Hematopoietic multipotent progenitor cell treated with erythropoietin and hydrocortisone succinate and interleukin-3 and kit ligand, for 8 days (in vitro differentiated cells): ENCODE measurements at regions not wholly inside any gene's neighbourhood (a gene's known extent, or its start where the extent isn't known, plus 50 kb on each side); places are given as distances from the start of the nearest gene placed in this dataset.
"Not testable (repeated sequence)": the region's sequence is repeated elsewhere in the genome, so short reads cannot be mapped to it uniquely, and the experiment has no call there.

Source experiments
- DNase-seq: peaks from one replicate; pipeline ENCODE4 v3.0.0-alpha.2; 2015

- no peak for DNase-seq
These were observed 57.3 kb upstream of the PRSS12 start for GRCh38 chr4:118410138-118410537.

- DNase-seq, result no peak
These were observed 64.5 kb upstream of the PRSS12 start for GRCh38 chr4:118417325-118417724.

GRCh38 chr4:118417800-118418199, 65.0 kb upstream of the PRSS12 start:
- DNase-seq, result not testable (repeated sequence)

DNA sequence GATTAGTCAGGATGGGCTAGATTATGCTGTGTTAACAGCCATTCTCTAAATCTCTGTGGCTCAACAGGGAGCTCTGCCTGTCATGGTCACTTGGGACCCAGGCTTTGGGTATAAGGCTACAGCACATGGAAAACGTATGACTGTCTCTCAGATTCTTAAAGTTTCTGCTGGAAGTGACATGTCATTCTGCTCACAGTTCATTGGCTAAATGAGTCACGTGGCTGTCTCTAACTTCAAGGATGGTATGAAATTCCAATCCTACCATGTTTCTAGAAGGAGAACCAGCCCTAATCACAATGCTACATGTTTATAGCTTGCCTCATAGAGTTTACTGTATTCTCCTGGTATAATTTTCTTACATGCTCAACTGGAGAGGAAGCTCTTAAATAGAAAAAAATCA, 65.6 kb upstream of the PRSS12 start:
- DNase-seq, result not testable (repeated sequence)

GRCh38 chr4:118419626-118420025, 66.8 kb upstream of the PRSS12 start:
- DNase-seq, result not testable (repeated sequence)

DNA sequence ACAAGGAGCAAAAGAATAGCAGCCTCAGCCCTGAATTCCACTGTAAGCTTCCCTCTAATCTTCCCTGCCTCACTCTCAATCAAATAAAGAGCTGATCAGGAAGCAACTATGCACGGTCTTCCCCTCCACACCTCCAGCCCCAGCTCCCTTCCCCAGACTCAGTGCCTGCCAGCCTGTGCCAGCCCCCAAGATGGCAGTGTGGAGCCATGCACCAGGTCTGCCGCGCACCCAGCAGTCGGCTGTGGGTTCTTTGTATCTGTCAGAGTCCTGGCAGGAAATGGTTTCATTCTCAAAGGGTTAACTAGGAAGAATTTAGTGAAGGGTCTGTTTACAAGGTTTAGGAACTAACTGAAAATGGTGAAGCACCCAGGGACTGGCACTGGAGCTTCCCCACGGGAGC, 71.3 kb upstream of the PRSS12 start:
- peak; percentile 12 for DNase-seq

DNA sequence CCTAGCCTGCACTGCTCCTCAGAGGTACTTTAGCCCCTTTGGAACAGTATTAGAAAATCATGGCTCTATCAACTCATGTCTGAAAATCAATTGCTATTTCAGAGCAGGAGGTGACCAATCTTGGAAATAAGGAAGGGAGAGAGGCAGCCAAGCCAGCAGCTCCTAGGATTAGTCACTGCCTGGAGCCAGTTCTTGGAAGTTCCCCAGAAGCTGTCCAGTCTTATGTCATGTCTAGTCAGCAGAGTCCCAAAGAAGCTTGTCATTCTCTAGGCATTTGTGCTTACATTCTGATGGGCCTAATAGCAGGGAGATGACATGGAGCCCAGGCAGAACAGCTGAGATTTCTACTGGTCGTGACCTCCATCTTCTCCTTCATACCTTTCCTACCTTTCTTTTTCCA, 76.1 kb upstream of the PRSS12 start:
- DNase-seq, result not testable (repeated sequence)

GRCh38 chr4:118432359-118432758, 79.6 kb upstream of the PRSS12 start:
- DNase-seq, result not testable (repeated sequence)

GRCh38 chr4:118433612-118434375, 81.0 kb upstream of the PRSS12 start:
- DNase-seq, result not testable (repeated sequence)

DNA sequence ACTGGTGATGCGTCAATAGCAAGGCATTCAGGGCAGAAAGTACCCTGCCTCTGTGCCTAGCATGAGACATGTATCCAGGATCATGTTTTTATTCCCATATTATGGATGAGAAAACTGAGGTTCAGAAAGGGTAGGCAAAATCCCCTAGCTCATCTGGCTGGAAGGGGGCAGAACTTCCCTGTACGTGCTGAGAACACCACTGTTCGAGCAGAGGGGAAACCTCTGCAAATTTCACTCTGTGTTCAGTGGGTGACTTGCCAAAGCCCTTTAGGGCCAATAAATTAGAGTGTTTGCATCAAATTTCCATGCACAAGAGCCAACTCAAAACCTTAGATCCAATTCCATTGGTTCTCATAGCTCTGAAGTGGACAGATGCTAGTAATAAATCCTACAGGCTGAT, 82.6 kb upstream of the PRSS12 start:
- DNase-seq, result not testable (repeated sequence)

- DNase-seq, result not testable (repeated sequence)
These were observed 89.5 kb upstream of the PRSS12 start for GRCh38 chr4:118442115-118442837.

GRCh38 chr4:118447397-118447796, 94.6 kb upstream of the PRSS12 start:
- not testable (repeated sequence) for DNase-seq

- DNase-seq, result not testable (repeated sequence)
These were observed 102.1 kb upstream of the PRSS12 start for GRCh38 chr4:118454857-118455256.

- DNase-seq, result not testable (repeated sequence)
These were observed 108.6 kb upstream of the PRSS12 start for GRCh38 chr4:118461435-118461834.

- not testable (repeated sequence) for DNase-seq
These were observed 113.0 kb upstream of the PRSS12 start for GRCh38 chr4:118465831-118466230.

- not testable (repeated sequence) for DNase-seq
These were observed 121.3 kb upstream of the PRSS12 start for GRCh38 chr4:118474001-118474626.

DNA sequence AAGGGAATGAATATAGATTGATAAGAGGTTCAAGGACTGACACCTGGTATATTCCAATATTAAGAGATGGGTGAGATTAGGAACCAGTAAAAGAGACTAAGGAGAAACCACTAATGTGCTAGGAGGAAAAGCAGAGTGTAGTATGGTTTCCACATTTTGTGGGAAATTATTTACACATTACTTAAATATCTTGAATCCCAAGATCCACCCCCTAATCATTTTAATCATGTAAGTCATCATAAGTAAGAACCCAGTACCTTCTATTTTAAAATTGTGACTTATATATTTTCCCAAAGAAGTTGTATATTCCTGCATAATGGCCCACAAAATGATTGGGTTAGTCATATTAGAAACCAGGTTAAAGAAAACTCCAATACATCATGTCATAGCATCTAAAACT, 122.0 kb upstream of the PRSS12 start:
- not testable (repeated sequence) for DNase-seq

DNA sequence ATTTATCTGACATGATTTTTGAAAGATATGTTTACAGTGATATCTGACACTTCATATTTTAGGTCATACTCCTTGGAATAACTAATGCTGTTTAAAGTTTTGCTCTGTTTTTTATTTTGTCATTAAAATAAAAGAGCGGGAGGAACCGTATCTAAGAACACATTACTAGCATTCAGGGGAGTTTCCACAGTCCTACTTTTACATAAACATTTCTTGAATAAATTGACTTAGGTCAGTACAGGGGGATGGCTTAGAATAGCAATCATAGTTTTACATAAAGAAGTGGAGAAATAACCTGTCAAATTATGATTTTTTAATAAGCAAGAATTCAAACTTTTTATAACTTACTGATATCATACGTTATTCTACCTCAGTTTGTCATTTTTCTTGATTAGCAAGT, 123.1 kb upstream of the PRSS12 start:
- not testable (repeated sequence) for DNase-seq

GRCh38 chr4:118477826-118478225, 125.0 kb upstream of the PRSS12 start:
- not testable (repeated sequence) for DNase-seq

- DNase-seq, result not testable (repeated sequence)
These were observed 133.1 kb upstream of the PRSS12 start for GRCh38 chr4:118485801-118486314.

GRCh38 chr4:118492963-118493362, 140.2 kb upstream of the PRSS12 start:
- DNase-seq, result not testable (repeated sequence)

DNA sequence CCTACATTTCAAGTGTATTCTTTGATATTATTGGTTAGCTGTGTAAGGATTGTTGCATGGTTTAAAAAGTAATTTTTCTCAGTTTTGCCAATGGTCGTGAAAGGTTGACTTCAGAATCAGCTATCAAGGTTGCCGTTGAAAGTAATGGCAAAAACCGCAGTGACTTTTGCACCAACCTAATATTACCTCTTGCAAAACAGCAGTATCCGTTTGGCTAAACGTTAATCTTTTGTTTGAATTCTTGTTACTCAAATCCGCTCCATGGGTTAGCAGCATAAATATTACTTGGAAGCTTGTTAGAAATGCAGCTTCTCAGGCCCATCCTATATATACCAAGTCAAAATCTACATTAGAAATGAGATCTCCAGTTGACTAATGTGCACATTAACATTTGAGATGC, 141.6 kb upstream of the PRSS12 start:
- not testable (repeated sequence) for DNase-seq

- not testable (repeated sequence) for DNase-seq
These were observed 150.2 kb upstream of the PRSS12 start for GRCh38 chr4:118502967-118503366.
